Ecto neural progenitor cell (in vitro differentiated cells): ENCODE measurements at regions not wholly inside any gene's neighbourhood (a gene's known extent, or its start where the extent isn't known, plus 50 kb on each side); places are given as distances from the start of the nearest gene placed in this dataset.
"Not testable (repeated sequence)": the region's sequence is repeated elsewhere in the genome, so short reads cannot be mapped to it uniquely, and the experiment has no call there.

Source experiments
- DNase-seq: peaks from one replicate; pipeline ENCODE4 v3.0.0-alpha.2; 2018; ENCODE audit warnings: low spot score

DNA sequence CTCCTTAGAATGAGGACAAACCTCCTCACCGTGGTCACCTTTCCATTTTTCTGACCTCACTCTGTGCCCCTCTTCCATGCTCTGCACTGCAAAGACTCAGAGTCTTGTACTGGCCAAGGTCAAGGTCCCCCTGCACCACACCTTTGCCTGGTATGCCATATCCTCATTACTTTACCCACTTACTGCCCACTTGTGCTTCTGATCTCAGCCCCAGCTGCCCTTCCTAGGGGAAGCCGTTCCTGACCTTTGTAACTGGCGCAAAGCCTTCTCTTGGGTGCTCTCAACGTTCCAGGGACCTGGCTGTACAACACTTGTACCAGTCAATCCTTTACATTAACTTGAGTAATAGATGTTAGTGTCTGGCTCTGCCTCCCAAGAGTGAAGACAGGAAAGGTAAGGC is 256.0 kb downstream of the SV2B start:
- no peak for DNase-seq

DNA sequence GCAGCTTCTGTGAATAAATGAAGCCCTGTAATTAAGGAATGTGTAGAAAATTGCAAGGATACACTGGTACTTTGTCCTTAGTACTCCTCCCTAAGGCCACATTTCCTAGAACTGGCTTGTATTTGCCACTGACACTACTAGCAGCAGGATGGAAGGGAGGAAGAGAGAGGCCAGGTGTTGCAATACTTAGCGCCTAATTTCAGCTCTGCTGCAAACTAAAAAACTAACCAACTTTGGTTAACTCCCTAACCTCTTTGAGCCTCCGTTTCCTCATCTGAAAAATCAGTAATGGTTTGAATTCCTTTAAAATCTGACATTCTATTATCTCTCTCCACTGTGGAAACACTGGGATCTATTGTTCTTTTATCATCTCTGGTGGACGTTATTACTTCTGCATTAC is 257.0 kb downstream of the SV2B start:
- DNase-seq = no peak

DNA sequence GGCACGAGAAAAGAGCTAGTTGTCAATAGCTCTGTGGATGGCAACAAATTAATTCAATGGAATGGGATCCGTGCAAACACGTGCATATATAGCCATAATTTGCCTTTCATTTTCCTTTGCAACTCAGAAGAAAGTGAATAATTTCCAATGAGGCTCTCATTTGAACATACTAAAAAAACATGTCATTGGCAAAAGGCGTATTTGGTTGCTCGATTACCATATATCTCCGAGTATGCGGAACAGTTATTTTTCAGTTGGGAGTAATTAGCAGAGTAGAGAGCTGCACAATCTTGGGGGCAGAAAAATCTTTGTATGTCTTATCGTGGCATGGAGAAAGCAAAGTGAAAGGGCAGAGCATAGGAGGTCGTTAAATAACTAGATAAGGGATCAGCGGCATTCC is 257.4 kb downstream of the SV2B start:
- DNase-seq = no peak

DNA sequence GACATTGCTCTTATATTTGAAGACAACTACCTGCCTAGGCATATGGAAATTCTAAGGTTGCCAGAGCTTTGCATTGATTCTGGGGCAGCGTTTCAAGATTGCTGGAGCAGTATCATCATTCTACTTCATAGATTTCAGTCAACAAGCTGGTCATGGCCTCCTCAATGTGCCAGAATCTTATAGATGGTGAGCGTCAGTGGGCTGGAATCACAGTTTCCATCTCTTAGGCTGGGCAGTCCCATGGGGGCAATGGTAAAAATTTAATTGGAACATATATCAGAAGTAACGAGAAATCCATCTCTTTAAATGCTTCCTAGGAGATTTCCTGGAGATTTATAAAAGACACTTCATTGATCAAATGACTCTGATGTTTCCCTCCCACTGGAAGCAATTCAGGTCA is 258.3 kb downstream of the SV2B start:
- DNase-seq = no peak

DNA sequence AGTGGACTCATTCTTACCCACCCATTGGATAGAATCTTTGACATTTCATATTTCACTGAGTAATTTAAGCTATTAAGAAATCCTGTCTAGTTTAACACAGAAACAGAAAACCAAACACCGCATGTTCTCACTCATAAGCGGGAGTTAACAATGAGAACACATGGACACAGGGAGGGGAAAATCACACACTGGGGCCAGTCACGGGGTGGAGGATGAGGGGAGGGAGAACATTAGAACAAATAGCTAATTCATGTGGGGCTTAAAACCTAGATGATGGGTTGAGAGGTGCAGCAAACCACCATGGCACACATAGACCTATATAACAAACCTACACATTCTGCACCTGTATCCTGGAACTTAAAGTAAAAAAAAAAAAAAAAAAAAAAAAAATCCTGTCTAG is 261.6 kb downstream of the SV2B start:
- not testable (repeated sequence) for DNase-seq

DNA sequence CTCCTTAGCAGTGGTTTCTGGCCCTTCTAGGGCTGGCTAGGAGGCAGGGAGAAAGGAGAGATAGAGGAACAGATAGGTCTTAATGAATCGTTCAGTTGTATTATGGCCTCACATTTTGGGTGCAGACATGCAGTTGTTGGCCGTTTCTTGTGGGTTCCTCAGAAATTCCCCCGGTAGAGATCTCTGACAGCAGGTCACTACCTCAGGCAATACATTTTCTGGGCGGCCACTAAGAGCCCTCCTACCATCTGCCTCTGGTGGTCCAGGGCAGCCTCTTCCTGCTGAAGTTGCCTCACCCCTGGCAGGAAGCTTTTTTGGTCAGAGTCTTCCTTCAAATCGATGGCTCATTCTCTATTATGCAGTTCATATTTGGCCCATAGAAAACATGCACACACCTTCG is 266.1 kb downstream of the SV2B start:
- no peak for DNase-seq

DNA sequence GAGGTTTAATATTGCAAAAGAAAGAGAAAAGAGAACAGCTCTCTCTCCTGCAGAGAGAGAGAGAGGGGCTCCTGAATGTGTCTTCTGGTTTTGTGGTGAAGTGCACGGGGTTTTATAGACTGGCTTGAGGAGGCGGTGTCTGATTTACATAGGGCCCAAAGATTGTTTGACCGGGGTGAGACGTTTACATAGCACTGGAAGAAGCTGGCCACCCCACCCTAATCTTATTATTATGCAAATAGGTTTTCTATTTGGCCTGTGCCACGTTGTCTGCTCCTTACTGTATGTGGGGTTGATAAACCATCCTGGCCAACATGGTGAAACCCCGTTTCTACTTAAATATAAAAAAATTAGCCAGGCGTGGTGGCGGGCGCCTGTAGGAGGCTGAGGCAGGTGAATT is 268.6 kb downstream of the SV2B start:
- DNase-seq = no peak

DNA sequence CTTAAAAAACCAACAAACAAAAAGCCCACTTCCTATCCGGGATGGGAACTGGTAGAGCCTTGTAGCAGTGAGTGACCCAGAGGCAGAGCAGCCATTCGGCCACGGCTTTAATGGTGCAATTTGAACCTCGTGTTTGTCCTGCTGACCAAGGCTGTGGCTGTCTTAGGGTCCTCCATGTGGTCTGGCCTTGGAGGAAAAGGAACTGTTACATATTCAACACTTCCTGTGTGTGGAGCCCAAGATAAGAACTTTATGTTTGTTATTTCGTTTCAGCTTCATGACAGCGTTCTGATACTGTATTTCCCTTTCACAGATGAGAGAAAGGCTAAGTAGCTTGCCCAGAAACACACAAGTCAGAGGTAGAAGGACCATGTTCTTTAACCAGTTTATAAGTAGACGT is 269.8 kb downstream of the SV2B start:
- no peak for DNase-seq

DNA sequence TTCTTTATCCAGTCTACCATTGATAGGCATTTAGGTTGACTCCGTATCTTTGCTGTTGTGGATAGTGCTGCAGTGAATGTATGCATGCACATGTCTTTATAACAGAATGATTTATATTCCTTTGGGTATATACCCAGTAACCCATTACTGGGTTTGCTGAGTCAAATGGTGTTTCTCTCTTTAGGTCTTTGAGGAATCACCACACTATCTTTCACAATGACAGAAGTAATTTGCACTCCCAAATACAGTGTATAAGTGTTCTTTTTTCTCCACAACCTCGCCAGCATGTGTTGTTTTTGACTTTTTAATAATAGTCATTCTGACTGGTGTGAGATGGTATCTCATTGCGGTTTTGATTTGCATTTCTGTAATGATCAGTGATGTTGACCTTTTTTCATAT is 271.3 kb downstream of the SV2B start:
- DNase-seq = not testable (repeated sequence)

DNA sequence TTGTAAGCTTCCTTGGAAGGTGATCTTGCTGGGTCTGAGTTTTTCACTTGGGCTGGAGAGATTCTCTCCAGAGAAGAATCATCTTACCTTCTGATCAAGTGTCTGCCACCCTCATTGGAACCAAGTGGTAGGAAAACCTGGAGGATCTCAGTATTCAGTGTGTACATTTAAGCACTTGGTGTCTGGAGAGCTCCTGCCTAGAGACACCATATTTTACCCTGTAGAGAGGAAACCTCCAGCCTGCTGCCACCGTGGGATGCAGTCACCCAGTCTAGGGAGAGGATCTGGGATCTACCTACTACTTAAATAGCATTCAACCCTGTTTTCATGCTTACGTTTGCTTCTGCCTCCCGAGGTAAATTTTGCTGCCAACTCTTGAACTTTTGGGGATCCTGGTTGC is 274.3 kb downstream of the SV2B start:
- no peak for DNase-seq

DNA sequence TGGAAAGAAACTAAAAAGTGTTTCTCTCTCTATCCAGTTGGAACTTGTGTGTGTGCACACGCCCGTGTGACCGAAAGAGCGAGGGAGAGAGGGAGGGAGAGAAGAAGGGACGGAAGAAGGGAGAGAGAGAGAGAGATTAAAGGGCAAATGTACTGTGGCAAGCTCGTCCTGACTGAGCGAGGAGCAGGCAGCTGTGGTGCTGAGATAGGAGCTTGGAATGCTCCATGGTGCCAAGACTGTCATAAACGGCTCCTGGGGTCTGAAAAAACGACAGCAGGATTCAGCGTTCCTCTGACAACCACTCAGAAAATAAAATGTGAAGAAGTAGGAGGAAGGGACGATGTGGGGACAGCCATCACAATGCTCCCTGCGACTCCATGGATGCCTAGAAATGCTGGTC is 276.0 kb downstream of the SV2B start:
- DNase-seq = no peak

DNA sequence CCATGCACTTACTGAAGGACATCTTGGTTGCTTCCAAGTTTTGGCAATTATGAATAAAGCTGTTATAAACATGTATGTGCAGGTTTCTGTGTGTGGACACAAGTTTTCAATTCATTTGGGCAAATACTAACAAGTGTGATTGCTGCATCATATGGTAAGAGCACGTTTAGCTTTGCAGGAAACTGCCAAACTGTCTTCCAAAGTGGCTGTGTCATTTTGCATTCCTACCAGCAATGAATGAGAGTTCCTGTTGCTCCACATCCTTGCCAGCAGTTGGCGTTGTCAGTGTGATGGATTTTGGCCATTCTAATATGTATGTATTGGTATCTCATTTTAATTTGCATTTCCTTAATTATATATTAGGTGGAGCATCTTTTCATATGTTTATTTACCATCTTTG is 280.1 kb downstream of the SV2B start:
- DNase-seq = no peak

DNA sequence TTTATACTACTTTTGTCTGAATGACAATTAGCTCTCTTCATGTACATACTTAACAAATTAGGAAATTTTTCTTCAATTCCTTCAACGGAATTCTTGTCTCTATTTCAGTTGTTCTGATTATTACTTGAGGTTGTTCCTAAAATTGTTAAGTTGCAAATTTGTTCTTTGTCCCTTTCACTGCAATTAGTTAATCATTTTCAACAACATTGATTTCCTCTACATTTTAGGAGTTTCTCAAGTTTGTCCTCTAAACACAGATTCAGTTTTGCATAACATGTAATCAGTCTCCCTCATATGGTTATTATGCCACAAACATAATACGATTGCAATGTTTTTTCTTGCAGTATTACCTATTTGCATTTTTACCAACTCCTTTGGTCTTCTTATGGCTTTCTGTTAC is 283.5 kb downstream of the SV2B start:
- no peak for DNase-seq

DNA sequence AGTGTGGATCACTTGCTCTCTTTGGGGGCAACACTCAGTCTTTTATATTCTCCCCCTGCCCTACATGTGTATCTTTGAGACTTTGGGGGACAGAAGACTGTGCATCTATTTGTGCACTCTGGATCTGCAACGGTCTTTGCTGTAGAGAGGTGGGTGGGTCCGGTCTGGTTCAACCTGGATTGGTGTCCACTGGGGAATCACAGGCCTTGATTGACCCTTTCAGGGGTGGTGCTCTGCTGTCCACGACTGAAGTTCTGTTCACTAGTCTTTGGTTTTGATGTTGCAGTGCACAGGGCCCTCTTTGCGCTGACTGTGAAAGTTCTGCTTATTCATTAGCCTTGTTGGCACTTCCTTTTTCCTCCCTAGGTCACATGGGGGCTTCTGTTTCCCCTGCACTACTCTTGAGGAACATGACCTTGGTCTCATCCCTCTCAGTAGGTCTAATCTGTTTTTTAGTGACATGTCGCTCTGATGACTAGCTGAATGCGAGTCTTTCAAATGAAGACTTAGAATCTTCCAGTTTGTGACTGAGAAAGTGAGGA is 284.2 kb downstream of the SV2B start:
- DNase-seq = no peak

DNA sequence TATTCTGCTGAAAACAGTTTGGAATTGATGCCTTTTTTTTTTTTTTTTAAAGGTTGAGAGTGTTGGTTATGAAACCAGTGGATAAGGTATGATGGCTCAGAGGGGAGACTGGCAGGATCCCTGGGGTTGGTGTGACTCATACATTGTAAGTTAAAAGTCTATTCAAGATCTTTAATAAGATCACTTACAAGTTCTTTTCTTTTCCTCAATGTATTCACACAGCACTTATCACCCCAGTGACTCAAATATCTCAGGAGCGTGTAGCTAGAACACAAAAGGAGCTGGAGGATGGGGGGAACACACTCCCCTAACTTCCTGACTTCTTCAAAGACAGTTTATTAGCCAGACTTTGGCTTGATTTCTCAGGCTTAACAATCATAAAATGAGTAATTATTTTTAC is 285.3 kb downstream of the SV2B start:
- no peak for DNase-seq

DNA sequence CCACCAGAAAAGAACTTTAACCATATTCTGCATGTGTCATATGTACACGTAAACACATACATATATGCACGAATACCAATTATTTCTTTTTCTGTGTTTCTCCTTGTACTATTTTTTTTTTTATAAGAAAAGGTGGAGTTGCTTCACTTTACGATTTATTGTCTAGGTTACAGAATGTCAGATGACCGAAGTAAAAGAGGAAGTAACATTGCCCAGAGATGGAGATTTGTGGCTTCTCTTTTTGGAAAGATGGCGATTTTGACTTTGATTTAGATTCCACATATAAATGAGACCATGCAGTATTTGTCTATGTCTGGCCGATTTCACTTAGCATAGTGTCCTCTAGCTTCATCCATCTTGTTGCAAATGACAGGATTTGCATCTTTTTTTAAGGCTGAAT is 293.1 kb downstream of the SV2B start:
- no peak for DNase-seq

DNA sequence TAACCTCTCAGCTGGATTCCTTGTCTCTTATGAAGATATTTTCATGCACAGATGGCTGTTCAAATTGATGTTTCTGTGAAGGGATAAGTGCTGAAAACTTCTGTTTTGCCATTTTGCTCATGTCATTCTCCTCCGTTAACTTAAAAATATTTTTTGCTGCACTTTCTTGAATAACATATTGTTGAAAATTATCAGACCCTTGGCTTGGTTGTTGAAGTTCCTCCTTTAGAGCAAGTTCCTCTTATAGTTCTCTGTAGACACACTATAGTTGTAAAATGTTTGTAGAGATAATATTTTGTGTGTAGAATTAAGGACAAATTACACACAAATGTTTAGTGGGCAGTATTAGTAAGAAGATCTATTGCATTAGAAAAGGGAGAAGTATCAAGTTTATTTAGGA is 300.4 kb downstream of the SV2B start:
- no peak for DNase-seq

DNA sequence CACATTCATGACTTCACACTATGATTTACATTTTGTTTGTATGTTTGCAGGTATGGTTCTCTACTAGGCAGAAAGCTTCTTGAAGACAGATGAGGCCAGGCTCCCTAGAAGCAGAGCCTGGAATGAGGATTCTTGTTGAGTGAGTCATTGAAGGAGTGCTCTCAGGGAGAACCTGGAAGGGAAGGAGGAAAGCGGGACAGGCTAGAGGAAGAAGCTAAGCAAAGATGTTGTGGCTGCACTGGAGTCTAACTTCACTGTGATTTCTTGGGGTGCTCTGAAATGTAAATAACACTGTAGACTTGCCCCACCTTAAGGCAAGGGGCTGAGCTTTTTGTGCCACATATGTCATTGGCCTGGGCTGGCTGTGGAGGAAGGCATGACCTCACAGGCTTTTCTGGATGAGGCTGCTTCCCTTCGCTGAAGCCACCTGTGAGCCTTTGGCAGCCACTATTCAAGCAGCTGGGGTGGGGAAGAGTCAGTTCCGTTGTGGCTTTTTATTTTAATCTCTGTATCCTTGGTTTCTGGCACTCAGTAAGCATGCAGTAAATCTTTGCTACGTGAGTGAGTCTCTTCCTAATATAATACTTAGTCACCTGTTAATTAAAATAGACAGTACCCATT is 307.3 kb downstream of the SV2B start:
- no peak for DNase-seq

DNA sequence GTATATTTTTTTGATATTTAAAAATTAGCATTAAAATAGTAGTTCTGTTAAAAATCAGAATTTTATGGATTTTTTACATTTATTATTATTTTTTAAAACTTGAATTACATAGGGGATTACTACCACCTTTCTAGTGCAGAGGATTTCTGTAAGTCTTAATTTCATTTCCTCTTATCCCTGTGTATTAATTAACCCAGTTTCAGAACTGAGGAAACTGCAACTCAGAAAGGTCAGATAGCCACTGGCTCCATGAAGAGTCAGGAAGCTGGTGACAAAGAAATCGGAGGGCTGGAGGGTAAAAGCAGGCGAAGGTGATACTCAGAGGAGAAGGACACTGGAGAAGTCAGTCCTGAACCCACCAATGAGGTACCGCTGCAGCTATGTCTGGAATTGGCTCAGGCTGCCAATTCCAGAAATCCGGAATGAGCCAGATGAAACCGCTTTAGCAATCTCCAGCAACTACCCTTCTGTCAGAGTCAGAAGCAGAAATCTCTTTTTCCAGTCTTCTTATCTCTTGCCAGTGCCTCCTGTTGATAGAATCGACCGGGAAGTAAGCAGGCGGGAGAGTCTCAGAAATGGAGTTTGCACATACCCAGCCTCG is 308.5 kb downstream of the SV2B start:
- DNase-seq = no peak

DNA sequence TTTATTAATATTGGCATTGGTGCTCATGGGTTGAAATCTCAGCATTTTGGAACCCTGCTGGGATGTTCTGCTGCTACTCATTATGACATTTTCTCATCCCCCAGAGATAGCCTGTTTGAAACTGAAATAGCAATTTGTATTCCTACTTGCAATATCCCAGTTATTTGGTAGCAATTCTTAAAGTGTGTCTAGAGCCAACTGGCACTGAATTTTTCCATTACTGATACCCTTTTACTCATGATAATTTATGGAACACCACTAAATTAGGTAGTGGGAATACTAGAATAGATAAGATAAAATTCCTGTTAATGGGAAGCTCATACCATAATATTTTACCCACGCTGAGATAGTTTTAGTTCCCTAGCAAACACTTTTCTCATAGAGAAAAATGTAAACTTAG is 309.3 kb downstream of the SV2B start:
- no peak for DNase-seq

DNA sequence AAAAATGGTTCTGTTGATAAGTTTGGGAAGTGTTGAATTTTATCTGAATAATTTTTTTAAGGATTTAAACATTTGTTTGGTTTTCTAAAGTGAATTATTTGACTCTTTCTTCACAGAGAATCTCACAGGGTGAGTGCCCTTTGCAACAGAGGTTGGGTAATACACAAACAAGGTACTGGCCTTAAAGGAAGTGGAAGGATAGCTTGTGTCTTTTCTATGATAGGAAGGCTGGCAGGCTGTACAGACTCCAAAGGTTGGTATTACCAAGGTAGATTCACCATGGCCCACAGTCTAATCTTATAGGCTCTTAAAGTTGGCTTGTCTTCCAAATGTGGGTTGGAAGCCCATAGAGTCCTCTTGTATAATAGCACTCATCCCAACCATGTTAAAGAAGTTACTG is 311.5 kb downstream of the SV2B start:
- DNase-seq = no peak

DNA sequence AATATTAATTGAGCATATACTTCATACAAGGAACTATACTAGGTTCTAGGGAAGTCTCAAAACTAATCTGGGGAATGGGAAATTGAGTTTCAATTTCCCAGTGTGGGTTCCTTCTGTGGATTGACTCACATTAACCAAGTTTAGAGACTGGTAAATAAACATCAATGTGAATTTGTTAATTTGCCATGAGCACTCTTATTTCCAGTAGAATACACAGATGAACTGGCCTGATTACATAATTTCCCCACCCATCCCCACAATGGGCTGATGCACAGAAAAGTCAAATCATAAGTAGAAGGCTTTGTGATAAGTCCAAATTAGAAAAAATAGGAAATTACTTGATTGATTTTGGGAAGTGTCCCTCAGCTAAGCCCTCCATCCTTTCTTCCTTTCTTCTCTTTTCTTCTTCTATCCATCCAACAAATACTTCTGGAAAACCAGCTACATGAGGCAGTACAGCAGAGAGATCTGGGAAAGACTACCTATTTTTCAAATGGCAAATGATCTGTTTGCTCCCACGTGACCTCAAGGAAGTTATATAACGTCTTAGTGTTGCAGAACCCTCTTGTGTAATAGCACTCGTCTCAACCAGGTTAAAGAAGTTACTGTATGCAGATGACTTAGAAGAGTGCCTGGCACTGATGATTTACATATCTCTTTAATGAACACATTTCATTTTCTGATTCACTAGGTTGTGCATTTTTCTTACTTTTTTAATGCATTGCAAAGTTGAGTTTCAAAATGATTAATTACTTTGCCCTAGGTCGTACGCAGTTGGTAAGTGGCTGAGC is 312.3 kb downstream of the SV2B start:
- DNase-seq = no peak

DNA sequence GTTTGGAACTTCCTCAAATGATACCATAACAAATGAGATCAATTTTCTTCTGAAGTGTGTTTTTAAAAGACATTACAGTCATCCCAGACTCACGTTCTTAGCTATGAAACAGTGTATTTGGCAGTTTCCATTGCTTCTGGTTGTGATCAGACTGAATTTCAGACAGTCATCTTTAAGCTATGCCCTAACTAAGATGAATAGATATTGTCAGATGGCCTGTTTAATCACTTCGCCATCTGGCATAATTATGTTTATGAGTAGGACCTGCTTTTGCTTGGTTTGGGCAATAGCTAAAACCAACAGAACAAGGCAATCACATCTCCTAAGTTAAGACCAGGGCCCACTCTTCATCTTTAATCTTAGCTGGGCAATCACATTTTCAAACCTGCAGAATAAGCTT is 313.1 kb downstream of the SV2B start:
- DNase-seq = no peak
